HG03095 (cell line): ENCODE measurements at regions not wholly inside any gene's neighbourhood (a gene's known extent, or its start where the extent isn't known, plus 50 kb on each side); places are given as distances from the start of the nearest gene placed in this dataset.
A peak's percentile ranks its signal among the peaks of the same experiment; 100 is the strongest.
"Not testable (repeated sequence)": the region's sequence is repeated elsewhere in the genome, so short reads cannot be mapped to it uniquely, and the experiment has no call there.

ENCODE experiments used
- ATAC-seq: cut with Tn5 transposase; IDR thresholded peaks from one replicate; pipeline ENCODE4 v1.9.1; 2021; ENCODE audit warnings: moderate library complexity; ENCODE audit not compliant: unreplicated experiment

GRCh38 chr6:142016666-142017065, 116.1 kb upstream of the GJE1 start:
- ATAC-seq: not testable (repeated sequence)

DNA sequence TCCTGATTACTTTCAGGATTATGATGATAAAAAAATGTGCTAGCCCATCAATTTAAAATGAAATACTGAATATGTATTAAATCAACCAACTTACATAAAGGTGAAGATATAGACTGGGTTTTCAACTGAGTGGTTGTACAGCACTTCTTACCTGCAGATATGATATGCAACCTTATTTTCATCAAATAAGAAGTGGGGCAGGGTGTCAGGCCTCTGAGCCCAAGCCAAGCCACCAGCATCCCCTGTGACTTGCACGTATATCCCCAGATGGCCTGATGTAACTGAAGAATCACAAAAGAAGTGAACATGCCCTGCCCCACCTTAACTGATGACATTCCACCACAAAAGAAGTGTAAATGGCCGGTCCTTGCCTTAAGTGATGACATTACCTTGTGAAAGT, 117.3 kb upstream of the GJE1 start:
- not testable (repeated sequence) for ATAC-seq

- ATAC-seq: no peak
These were observed 117.7 kb upstream of the GJE1 start for GRCh38 chr6:142015011-142015410.

DNA sequence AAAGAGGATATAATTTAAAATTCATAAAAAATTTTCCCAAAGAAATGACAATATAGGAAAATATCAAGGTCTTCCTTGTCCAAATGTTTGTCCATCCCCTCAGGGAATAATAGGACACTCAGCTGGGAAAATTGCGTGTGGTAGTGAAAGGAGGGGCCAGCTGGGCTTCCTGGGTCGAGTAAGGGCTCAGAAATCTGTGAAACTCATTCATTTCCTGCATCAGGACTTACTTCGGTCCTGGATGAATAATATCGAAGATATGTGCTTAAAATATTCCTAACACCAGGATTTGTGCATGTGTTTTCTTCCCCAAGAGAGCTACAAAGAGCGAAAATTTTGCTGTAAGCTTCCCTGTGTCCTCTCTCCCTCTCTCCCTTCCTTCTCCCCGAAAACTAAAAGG, 118.2 kb upstream of the GJE1 start:
- no peak for ATAC-seq

DNA sequence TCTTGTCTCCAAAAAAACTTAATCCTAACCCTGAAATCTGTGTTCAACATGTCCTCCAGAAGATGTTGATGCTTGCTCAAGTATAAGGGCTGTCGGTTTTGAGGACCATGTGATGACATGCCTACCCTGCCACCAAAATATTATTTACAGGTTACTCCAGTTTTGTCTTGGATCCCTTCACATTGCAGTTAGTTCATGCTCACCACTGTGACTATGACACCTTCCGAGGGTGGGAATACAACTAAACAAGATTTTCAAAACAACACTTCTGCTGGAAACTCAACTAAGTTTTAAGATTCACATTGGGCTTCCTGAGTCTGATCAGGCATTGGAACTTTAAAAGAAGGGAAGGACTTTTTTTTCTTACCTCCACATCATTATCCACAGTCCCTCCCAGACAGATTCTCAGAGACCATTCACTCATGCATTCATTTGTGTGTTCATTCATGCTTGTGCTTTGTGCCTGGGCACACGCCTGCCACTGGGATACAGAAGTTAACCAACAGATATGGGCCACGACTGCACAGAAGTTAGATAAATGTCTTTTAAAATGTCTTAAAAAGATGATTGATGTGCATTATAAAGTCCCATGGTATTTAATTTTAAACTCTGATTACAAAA, 118.7 kb upstream of the GJE1 start:
- ATAC-seq: no peak

DNA sequence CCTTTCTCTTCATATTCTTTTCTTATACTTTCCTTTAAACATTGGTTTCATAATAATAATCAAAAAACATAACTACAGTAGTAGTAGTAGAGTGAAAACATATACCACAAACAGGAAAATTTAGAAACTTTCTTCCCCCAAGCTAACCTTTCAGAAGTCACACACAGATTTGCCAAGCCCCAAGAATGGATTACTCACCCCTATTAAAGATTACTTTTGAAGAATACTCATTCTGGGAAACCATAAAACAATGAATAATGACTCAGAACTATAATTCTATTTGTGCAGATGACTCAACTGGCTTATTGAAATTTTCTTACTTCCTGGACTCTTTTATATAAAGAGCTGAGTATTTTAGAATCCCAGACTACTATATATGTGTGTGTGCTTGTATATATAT, 119.4 kb upstream of the GJE1 start:
- ATAC-seq: no peak

- no peak for ATAC-seq
These were observed 121.0 kb upstream of the GJE1 start for GRCh38 chr6:142011775-142012174.

DNA sequence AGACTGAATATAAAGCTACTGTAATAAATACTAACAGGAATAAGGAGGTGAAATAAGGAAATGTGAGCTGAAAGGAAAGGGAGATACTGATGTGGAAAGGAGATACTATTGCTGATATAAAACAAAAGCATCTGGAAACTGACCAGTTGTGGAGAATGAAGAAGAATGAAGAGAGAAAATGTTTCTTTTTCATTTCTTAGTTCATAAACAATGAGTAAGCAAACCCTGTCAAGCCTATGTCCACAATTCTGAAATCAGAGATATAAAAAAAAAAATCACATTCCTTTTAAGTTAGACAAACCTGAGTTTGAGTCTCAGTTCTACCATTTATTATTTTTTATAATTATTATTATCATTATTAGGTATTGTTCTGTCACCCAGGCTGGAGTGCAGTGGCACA, 121.6 kb upstream of the GJE1 start:
- no peak for ATAC-seq

DNA sequence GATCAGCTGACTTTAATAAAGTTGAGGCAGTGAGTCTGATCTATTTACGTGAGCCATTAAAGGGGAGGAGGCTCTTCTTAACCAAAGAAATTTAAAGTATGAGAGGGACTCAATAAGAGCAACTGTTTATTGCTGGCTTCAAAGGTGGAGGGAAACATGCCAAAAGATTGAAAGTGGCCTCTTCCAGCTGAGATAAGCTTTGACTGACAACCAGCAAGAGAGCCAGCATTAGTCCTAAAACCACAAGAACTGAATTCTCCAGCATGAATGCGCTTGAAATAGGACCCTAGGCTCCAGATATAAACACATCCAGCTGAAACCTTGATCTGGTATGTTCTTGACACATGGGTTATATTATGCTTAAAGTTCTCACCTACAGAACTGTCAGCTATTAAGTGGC, 123.1 kb upstream of the GJE1 start:
- ATAC-seq: no peak

- ATAC-seq: no peak
These were observed 123.9 kb upstream of the GJE1 start for GRCh38 chr6:142008781-142009180.

- ATAC-seq: no peak
These were observed 124.5 kb upstream of the GJE1 start for GRCh38 chr6:142008016-142008735.

DNA sequence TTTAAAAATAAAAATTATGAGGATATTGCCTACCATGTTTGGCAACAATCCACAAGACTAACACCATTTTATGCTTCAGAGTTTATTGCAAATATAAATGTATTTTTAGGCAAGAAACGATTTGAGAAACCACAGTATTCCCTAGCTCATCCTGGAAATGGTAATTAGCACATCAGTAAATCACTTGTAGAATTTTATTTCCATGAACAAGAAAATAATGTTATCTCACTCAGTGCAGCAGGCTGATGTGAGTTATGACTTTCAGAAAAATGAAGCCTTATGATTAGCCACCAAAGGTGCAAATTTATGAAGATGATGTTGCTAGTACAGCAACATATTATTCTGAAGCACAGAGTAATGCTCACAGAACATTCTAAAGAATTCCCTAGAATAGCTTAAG, 127.7 kb upstream of the GJE1 start:
- no peak for ATAC-seq

GRCh38 chr6:142002825-142003405, 129.8 kb upstream of the GJE1 start:
- ATAC-seq: no peak

GRCh38 chr6:141996823-141997222, 135.9 kb upstream of the GJE1 start:
- no peak for ATAC-seq

DNA sequence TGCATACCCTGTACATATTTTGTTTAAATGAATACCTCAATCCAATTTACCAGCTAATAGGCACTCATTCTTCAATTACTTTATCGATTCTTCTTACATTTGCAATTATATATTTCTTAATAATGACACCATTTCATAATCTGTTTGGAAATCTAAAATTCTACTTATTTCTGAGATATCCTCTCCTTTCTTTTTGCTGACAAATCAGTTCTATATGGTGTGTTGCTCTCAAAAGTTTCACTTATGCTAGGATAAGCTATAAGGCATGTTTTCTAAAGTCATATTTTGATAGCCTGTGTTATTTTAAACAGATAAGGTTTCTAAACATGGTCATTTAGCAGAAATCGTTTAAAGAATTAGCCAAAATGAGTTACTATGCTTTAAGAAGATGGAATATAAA, 140.6 kb upstream of the GJE1 start:
- ATAC-seq: no peak

GRCh38 chr6:141990840-141991239, 141.9 kb upstream of the GJE1 start:
- no peak for ATAC-seq

DNA sequence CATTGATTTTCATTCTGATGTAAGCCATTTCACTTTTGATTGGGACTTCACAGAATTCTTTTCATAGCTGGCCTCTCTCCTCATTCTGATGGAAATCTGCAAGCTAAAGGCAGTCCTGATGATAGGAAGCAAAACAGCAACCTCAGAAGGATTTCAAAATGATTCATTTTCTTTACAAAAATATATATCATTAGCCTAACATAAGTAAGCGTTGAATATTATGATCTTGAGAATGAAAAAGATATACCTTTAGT, 143.1 kb upstream of the GJE1 start:
- no peak for ATAC-seq

DNA sequence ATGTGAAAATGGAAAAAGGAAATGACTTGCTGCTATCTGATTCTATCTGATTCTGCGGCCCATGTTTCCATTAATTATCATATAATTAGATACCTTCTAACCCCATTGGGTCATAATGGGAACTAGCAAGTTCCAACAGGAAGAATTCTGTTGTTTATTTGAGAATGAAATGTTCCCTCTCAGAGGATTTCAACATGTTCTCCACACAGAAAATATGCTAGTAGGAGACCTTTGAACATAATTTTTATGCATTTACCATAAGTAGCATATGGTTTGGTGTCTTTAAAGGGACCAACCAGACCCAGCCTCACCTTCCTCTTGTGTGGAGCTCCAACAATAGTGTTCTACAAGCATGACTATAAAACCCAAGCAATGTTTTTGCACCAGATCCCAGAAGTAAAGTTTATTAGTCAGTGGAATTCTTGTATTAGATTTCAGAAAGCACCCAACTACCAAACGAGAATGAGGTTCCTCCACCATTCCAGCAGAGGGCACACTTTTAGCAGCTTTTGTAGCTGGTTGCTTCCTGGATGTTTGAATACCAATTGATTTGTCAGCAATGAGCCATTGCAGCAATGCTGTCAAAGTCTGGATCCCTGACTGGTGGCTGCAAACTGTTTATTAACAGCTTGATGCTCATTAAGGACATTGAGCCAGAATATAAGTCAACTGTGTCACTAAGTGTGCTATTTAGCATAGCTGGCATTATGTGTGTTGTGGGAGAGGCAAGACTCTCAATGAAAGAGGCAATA, 143.6 kb upstream of the GJE1 start:
- ATAC-seq: peak; percentile 78

GRCh38 chr6:141988327-141988726, 144.4 kb upstream of the GJE1 start:
- ATAC-seq: no peak

- ATAC-seq: no peak
These were observed 146.3 kb upstream of the GJE1 start for GRCh38 chr6:141986457-141986856.

- ATAC-seq: no peak
These were observed 151.5 kb upstream of the GJE1 start for GRCh38 chr6:141981190-141981589.

GRCh38 chr6:141977782-141978181, 154.9 kb upstream of the GJE1 start:
- ATAC-seq: no peak
